ENCODE measurements at regions not wholly inside any gene's neighbourhood (a gene's known extent, or its start where the extent isn't known, plus 50 kb on each side); places are given as distances from the start of the nearest gene placed in this dataset.

- Histone ChIP-seq H3K4me2 (ENCODE audit: low read length) (no peak overlapping the region), H3K4me1 (ENCODE audit: insufficient read depth, low read length, severe bottlenecking) (no peaks in the 10 kb centered on the region), H3K9ac (ENCODE audit: low read length) (no peak overlapping the region)
Observed at GRCh38 chr1:65722461-65722860, 70.2 kb upstream of the PDE4B start.

GRCh38 chr1:65724151-65724550 is 68.5 kb upstream of the PDE4B start:
- no peaks in the 10 kb centered on the region for H3K9me2 ChIP-seq (ENCODE audit: low read depth, low read length)
- H3K4me2 ChIP-seq (ENCODE audit: low read length) = no peak overlapping the region
- no peak overlapping the region for H2AFZ ChIP-seq (ENCODE audit: low read length)
- TF ChIP-seq EZH2 (IDR thresholded peaks at IDR 0.05; ENCODE audit: borderline replicate concordance, low read length) (no peak), CTCF (IDR thresholded peaks at IDR 0.05; ENCODE audit: low read length) (no peak)
- H4K20me1 ChIP-seq (ENCODE audit: insufficient read depth, low read length) = no peaks in the 10 kb centered on the region
- H3F3A ChIP-seq (ENCODE audit: insufficient read depth, low read length) = no peaks in the 10 kb centered on the region
- H3K9ac ChIP-seq (ENCODE audit: low read length) = no peak overlapping the region
- no peak overlapping the region for H3K27ac ChIP-seq (ENCODE audit: low read depth, low read length, poor library complexity, severe bottlenecking)
- H3K27me3 ChIP-seq (ENCODE audit: insufficient read depth, low read length) = no peaks in the 10 kb centered on the region
- no peaks in the 10 kb centered on the region for H3K9me3 ChIP-seq (ENCODE audit: low read length)
- H3K79me2 ChIP-seq (ENCODE audit: insufficient read depth, low read length) = no peaks in the 10 kb centered on the region
- no peaks in the 10 kb centered on the region for H3K36me3 ChIP-seq (ENCODE audit: insufficient read depth, low read length)
- H3K4me1 ChIP-seq (ENCODE audit: insufficient read depth, low read length, severe bottlenecking) = no peaks in the 10 kb centered on the region
- H3K4me3 ChIP-seq (ENCODE audit: low read depth, low read length, poor library complexity, severe bottlenecking) = no peak overlapping the region

More at GRCh38 chr1:65722461-65722860, 70.2 kb upstream of the PDE4B start:
- no peak overlapping the region for H2AFZ ChIP-seq (ENCODE audit: low read length)
- H4K20me1 ChIP-seq (ENCODE audit: insufficient read depth, low read length) = no peaks in the 10 kb centered on the region
- no peaks in the 10 kb centered on the region for H3F3A ChIP-seq (ENCODE audit: insufficient read depth, low read length)
- no peaks in the 10 kb centered on the region for H3K9me3 ChIP-seq (ENCODE audit: low read length)
- no peaks in the 10 kb centered on the region for H3K79me2 ChIP-seq (ENCODE audit: insufficient read depth, low read length)
- H3K27me3 ChIP-seq (ENCODE audit: insufficient read depth, low read length) = no peaks in the 10 kb centered on the region
- no peak overlapping the region for H3K4me3 ChIP-seq (ENCODE audit: low read depth, low read length, poor library complexity, severe bottlenecking)
- TF ChIP-seq EZH2 (IDR thresholded peaks at IDR 0.05; ENCODE audit: borderline replicate concordance, low read length) (no peak), CTCF (IDR thresholded peaks at IDR 0.05; ENCODE audit: low read length) (no peak)
- no peaks in the 10 kb centered on the region for H3K36me3 ChIP-seq (ENCODE audit: insufficient read depth, low read length)
- no peak overlapping the region for H3K27ac ChIP-seq (ENCODE audit: low read depth, low read length, poor library complexity, severe bottlenecking)
- no peaks in the 10 kb centered on the region for H3K9me2 ChIP-seq (ENCODE audit: low read depth, low read length)

GRCh38 chr1:65725064-65725463 is 67.6 kb upstream of the PDE4B start:
- Histone ChIP-seq H3K36me3 (ENCODE audit: insufficient read depth, low read length) (no peaks in the 10 kb centered on the region), H3K4me2 (ENCODE audit: low read length) (no peak overlapping the region), H3K4me1 (ENCODE audit: insufficient read depth, low read length, severe bottlenecking) (no peaks in the 10 kb centered on the region), H3K4me3 (ENCODE audit: low read depth, low read length, poor library complexity, severe bottlenecking) (no peak overlapping the region), H4K20me1 (ENCODE audit: insufficient read depth, low read length) (no peaks in the 10 kb centered on the region), H3K9ac (ENCODE audit: low read length) (no peak overlapping the region), H3K9me2 (ENCODE audit: low read depth, low read length) (no peaks in the 10 kb centered on the region), H3K27me3 (ENCODE audit: insufficient read depth, low read length) (no peaks in the 10 kb centered on the region), H3K79me2 (ENCODE audit: insufficient read depth, low read length) (no peaks in the 10 kb centered on the region), H2AFZ (ENCODE audit: low read length) (no peak overlapping the region), H3K9me3 (ENCODE audit: low read length) (no peaks in the 10 kb centered on the region), H3K27ac (ENCODE audit: low read depth, low read length, poor library complexity, severe bottlenecking) (no peak overlapping the region), H3F3A (ENCODE audit: insufficient read depth, low read length) (no peaks in the 10 kb centered on the region)
- TF ChIP-seq CTCF (IDR thresholded peaks at IDR 0.05; ENCODE audit: low read length) (no peak), EZH2 (IDR thresholded peaks at IDR 0.05; ENCODE audit: borderline replicate concordance, low read length) (no peak)
